NCI-H345 treated with DMSO at 0.1 percent for 48 hours (cell line): ENCODE measurements at regions not wholly inside any gene's neighbourhood (a gene's known extent, or its start where the extent isn't known, plus 50 kb on each side); places are given as distances from the start of the nearest gene placed in this dataset.
"Not testable (repeated sequence)": the region's sequence is repeated elsewhere in the genome, so short reads cannot be mapped to it uniquely, and the experiment has no call there.

ENCODE experiments used
- DNase-seq: peaks from one replicate; lab custom pipeline; 2025; ENCODE audit not compliant: unreplicated experiment; lab: John Stamatoyannopoulos, UW

GRCh38 chr4:138803051-138803450 is 212.5 kb upstream of the NOCT start:
- DNase-seq: no peak

DNA sequence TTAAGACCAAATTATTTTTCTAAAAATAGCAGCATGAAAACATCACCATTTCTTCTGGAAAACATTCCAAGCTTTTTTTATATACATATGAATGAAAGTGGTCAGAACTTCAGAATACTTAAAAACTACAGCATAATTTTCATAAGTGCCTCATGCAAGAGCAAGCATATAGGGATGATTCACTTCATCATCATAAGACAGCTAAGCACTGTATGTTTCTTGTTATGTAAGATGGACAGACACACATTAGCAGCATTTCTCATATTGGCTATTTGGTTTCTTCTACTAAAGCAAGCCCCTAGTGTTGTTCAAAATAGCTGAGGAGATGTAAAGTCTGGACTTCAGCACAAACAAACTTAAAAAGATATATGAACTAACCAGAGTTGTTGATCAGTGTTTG is 213.1 kb upstream of the NOCT start:
- no peak for DNase-seq

GRCh38 chr4:138800421-138800820 is 215.2 kb upstream of the NOCT start:
- DNase-seq: no peak

GRCh38 chr4:138798404-138798803 is 217.2 kb upstream of the NOCT start:
- DNase-seq: no peak

- DNase-seq: no peak
Observed at GRCh38 chr4:138797646-138798045, 217.9 kb upstream of the NOCT start.

DNA sequence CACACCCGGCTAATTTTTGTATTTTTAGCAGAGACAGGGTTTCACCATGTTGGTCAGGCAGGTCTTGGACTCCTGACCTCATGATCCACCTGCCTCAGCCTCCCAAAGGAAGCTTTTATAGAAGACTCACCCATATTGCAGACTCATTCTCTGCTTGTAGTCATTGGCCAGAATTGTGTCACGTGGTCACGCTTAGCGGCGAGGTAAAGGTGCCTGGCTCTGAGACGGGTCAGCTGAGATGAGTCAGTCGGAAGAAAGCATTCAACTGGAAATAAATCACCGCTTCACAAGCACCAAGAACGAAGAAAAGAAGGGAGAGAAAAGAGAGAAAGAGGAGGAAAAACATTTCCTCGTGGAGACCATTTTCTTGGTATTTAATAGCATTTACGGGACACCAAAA is 218.8 kb upstream of the NOCT start:
- DNase-seq: no peak

DNA sequence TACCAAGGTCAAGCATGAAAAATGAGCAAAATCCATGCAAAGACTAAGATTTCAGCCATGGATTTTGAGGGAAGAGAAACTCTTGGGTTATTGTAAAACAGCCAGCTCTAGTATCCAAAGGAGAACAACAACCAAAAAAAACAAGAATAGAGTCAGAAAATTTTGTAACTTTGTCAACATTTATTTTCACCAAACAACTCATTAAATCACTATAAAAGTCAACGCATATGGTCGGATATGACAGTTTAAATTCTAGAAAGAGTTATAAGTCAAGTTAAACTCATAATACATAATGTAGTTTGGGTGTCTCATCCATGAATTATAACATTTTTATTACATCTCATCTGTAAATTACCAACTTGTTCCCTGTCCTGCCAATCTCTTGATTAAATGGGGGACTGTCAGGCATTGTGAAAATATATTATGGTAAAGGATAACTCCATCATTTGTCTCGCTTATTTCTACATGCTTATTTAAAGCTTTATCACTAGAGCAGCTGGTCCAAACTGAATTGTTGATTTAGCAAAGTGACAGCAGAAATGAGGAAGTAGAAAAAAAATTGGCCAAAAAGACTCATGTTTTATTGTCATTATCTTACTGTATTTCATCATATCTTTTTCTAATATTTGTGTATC is 224.8 kb upstream of the NOCT start:
- DNase-seq: no peak

GRCh38 chr4:138789796-138790195 is 225.8 kb upstream of the NOCT start:
- no peak for DNase-seq

- no peak for DNase-seq
Observed at GRCh38 chr4:138788857-138789256, 226.7 kb upstream of the NOCT start.

- DNase-seq: no peak
Observed at GRCh38 chr4:138788267-138788790, 227.3 kb upstream of the NOCT start.

- DNase-seq: not testable (repeated sequence)
Observed at GRCh38 chr4:138779761-138780160, 235.8 kb upstream of the NOCT start.

DNA sequence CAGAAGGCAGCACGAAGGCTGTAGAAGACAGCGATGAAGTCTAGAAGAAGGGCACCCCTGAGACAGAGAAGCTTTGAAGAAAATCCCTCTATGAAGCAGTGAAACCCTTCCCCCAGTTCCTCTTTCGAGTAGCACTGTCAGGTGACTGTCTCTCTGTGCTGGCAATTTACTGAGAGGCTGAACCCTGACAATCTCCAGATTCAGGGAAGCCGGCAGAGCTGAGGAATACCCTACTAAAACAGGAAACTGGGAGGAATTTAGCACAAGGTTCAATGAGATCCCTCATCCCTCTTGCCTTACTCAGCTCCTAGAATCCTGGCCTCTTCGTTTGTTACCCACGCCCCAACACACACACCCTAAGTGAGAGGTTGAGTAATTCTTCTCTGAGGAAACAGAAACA is 239.7 kb upstream of the NOCT start:
- no peak for DNase-seq

DNA sequence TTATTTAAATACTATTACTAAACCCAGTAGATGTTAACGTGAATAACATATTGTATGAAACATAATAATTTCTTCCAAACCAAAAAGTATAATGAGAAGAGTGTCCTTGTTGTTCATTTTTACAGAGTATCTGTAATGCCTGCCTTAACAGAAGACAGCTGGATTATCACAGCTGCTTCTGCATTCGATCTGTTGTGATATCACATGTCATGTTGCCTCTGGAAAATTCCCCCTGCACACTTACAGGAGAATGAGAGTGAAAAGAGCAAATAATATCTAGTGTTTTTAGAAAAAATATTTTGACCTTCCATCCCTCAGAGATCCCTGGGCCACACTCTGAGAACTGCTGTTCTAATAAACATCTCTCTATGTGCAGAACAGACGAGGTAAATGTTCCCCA is 240.1 kb upstream of the NOCT start:
- DNase-seq: no peak

DNA sequence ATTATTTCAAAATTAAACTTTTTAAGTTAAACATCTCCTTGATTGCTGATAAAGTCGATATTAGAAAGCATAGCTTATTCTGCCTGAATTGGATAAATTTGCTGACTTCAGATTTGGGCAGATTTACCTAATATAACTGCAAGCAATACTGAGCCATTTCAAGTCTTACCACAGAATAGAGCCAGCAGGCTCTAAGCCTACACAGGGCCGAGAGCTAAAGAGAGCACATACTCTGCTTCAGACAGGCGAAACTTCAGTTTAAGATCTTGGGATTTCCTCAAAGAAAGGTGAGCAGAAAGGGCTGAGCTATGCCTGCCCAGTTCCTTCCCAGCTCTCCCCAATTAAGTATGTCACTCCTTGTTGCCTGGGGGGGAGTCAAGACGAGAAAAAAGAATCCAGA is 240.6 kb upstream of the NOCT start:
- DNase-seq: no peak

DNA sequence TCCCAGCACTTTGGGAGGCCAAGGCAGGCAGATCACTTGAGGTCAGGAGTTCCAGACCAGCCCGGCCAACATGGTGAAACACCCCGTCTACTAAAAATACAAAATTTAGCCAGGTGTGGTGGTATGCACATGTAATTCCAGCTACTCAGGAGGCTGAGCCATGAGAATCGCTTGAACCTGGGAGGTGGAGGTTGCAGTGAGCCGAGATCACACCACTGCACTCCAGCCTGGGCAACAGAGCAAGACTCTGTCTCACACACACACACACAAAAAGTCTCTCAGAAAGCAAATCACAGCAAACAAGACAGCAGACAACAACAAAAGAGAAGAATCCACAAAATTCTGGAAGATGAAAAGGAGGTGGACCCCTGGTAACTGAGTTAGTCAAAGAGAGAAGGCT is 241.5 kb upstream of the NOCT start:
- not testable (repeated sequence) for DNase-seq

DNA sequence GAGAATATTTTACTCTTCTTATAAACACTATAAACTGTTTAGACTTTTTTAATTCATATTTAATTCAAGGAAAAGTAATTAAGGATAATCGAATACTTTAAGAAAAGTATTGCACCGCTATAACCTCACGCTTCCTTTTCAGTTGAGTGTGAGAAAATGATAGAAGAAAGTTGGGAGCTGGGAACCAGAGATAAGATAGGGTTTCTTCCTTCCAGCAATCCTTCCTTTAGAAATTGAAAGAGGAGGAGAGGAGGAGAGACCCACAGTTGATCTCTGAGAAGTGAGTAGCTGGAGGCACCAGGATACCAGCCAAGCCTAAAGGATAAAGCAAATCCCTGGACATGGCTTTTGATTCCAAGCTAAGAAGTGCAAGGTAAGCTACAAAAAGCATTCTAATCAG is 242.3 kb upstream of the NOCT start:
- no peak for DNase-seq

- DNase-seq: no peak
Observed at GRCh38 chr4:138772366-138772765, 243.2 kb upstream of the NOCT start.

DNA sequence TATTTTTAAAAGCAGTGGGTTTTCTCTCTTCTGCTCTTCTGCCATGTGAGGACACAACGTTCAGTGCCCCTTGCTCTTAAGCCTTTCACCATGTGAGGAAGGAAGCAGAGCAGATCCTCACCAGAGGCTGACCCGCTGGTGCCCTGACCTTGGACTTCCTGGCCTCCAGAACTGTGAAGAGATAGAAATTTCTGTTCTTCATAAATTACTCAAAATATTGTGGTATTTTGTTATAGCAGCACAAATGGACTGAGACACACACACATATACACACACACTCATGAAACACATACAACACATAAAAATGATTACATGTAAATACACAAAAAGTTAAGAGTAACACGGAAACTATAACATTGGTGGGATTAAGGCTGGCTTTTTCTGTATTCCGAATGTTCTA is 244.8 kb upstream of the NOCT start:
- DNase-seq: no peak

DNA sequence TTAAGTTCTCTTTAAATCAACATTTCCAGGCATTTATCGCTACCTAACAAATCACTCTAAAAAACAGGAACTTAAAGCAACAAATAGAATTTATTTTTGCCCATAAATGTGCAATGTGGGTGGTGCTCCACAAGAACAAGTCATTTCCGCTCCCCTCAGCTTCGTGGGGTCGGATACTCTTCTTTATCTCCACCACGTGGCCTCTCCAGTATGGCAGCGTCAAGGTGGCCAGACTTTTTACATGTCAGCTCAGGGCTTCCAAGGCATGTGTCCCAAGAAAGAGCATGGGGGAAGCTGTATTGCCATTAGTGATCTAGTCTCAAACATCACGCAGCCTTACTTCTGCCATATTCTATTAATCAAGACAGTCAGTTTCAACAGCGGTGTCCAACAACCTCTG is 249.2 kb upstream of the NOCT start:
- DNase-seq: no peak

DNA sequence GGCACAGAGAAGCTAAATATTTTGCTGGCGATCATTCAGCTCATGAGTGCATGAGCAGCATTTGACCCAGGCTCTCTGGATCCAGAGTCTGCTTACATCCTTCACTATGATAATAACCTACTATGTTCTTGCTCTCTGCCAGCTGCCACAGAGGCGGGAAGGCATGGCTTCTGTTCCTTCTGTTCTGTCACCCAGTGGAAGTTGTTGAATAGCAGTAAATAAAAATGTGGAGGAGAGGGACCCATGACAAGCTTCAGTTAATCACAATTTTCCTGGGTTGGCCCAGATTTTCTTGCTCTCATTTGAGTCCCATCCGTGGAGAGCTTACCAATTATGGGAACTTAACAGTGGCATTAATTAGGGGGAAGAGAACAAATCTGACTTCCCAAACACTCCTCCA is 250.1 kb upstream of the NOCT start:
- no peak for DNase-seq

DNA sequence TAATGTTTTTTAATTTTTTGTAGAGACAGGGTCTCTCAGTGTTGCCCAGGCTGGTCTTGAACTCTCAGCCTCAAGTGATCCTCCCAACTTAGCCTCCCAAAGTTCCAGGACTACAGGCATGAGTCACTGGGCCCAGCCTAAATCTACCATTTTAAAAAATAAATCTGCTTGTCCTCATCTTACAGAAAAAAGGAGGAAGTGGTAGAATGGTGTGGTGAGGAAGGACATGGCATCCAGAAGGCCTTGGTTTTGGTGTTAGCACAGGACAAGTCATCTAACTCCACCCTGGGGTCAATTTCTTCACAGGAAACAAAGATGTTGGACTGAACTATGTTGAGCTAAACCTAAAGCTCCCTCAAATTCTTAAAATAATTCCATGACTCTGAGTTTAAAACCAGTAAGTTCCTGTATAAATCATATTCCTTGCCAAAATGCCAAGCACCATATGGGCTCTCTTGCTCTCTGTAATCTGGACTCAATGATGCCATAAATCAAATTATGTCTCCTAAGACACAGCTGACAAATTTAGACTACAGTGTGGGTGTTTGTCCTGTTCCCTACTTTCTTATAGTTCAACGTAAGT is 253.9 kb upstream of the NOCT start:
- no peak for DNase-seq

DNA sequence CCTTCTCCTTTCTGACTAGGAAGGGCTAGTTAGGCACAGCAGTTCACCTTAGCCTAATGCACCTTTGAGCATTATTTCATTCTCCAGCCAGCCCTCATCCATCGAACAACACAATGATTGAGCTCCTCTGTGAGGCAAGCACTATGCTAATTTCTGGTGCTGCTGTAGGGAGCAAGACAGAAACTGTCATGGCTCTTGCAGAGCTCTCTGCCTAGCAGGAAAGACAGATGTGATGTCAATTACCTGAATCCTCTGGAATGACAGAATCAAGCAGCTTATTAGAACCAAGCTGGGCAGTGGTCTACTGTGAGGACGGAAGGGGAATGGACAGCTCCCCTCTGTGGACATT is 256.1 kb upstream of the NOCT start:
- no peak for DNase-seq

GRCh38 chr4:138758876-138759553 is 256.6 kb upstream of the NOCT start:
- no peak for DNase-seq
